Mucosa of rectum (tissue), 2 donors: ENCODE measurements at regions not wholly inside any gene's neighbourhood (a gene's known extent, or its start where the extent isn't known, plus 50 kb on each side); places are given as distances from the start of the nearest gene placed in this dataset.
A peak's percentile ranks its signal among the peaks of the same experiment; 100 is the strongest.

ENCODE experiments used
- H3K27ac ChIP-seq, 2 donors: one replicate each; pipeline ENCODE4 v1.7.0; 2013; ENCODE audit warnings: inconsistent platforms in 2 of 2, low read depth in 2 of 2, low read length in 2 of 2
- H3K27me3 ChIP-seq, 2 donors: one replicate each; pipeline ENCODE4 v1.7.0; 2013; ENCODE audit warnings: low read length in 2 of 2; ENCODE audit not compliant: control insufficient read depth in 2 of 2, insufficient read depth in 2 of 2
- H3K36me3 ChIP-seq, 2 donors: one replicate each; pipeline ENCODE4 v1.7.0; 2013; ENCODE audit warnings: low read length in 2 of 2; ENCODE audit not compliant: control insufficient read depth in 2 of 2, insufficient read depth in 2 of 2
- H3K4me1 ChIP-seq, 2 donors: one replicate each; pipeline ENCODE4 v1.7.0; 2013; ENCODE audit warnings: low read length in 2 of 2, mild to moderate bottlenecking in 1 of 2; ENCODE audit not compliant: control insufficient read depth in 2 of 2, insufficient read depth in 2 of 2
- H3K4me3 ChIP-seq, 2 donors: one replicate each; pipeline ENCODE4 v1.7.0; 2013; ENCODE audit warnings: low read length in 2 of 2
- H3K9ac ChIP-seq, 2 donors: one replicate each; pipeline ENCODE4 v1.7.0; 2013; ENCODE audit warnings: low read length in 2 of 2, low read depth in 1 of 2, mild to moderate bottlenecking in 1 of 2
- H3K9me3 ChIP-seq, 2 donors: one replicate each; pipeline ENCODE4 v1.7.0; 2013; ENCODE audit warnings: low read length in 2 of 2; ENCODE audit not compliant: control insufficient read depth in 2 of 2
- donor health status: healthy.
- donor health status: Normal muscosa, but diverticular disease.

DNA sequence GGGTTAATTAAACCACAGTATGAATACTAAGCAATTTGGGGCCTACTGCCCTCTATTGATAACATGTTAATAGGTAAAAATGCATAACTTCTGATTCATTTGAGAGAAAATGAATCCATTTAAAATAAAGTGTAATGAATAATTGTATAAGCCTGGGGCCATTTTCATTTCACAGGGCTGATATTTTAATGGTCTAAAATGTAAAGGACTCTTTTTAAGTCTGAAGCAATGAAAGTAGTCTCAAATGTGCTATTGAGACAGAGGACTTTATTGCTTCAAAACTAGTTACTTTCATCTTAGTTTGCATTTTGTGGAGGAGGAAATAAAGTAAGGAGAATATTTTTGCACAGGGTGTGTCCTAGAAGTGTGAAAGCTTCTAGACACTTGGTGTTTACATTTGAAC is 155.4 kb downstream of the TLR5 start:
- H3K4me3 ChIP-seq: no peak overlapping the region
- H3K4me1 ChIP-seq: no peaks in the 10 kb centered on the region
- no peaks in the 10 kb centered on the region for H3K9me3 ChIP-seq
- no peak overlapping the region for H3K27ac ChIP-seq
- H3K9ac ChIP-seq: no peak overlapping the region
- no peaks in the 10 kb centered on the region for H3K36me3 ChIP-seq
- no peaks in the 10 kb centered on the region for H3K27me3 ChIP-seq

DNA sequence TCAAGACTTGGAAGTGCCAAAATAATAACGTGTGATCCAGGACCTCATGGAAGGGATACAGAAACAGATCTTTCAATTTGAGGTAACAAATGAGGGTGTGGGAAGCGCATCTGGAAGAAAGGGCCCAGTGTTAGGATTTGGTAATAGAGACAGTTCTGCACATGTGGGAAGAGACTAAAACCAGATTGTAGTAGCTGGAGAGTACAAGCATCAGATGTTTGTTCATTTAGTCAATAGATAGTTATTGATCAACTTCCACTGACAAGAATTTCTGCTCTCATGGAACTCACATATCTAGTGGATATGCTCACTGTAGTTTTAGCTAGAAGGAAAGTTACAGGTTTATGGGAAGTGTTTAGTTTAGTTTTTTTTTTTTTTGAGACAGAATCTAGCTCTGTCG is 153.6 kb downstream of the TLR5 start:
- Histone ChIP-seq H3K9me3 (no peaks in the 10 kb centered on the region), H3K36me3 (no peaks in the 10 kb centered on the region), H3K27ac (no peak overlapping the region)

DNA sequence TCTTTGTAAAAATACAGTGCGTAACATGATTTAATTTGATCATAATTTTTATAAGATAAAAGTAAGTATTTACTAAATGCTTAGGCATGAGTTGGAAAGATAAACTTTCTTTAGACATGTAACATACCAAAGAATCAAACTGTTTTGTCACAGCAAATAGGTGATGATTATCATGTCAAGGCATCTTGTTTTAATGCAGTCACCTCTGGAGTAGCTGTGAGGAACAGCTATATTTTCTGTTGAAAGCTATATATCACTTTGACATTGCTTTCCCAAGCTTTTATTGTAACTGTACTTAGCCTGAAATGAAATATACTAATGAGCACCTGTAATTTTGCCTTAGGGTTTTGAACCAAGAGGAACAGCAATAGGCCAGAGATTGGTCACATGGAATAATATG is 151.9 kb downstream of the TLR5 start:
- no peaks in the 10 kb centered on the region for H3K36me3 ChIP-seq
- H3K9ac ChIP-seq: no peak overlapping the region
- no peak overlapping the region for H3K4me3 ChIP-seq
- no peak overlapping the region for H3K27ac ChIP-seq
- H3K4me1 ChIP-seq: no peaks in the 10 kb centered on the region
- H3K9me3 ChIP-seq: no peaks in the 10 kb centered on the region
- no peaks in the 10 kb centered on the region for H3K27me3 ChIP-seq

More for the DNA sequence above, 153.6 kb downstream of the TLR5 start:
- Histone ChIP-seq H3K9ac (no peak overlapping the region), H3K4me1 (no peaks in the 10 kb centered on the region), H3K27me3 (no peaks in the 10 kb centered on the region), H3K4me3 (no peak overlapping the region)

- H3K36me3 ChIP-seq: no peaks in the 10 kb centered on the region
- no peak overlapping the region for H3K9ac ChIP-seq
- no peaks in the 10 kb centered on the region for H3K9me3 ChIP-seq
- no peak overlapping the region for H3K4me3 ChIP-seq
- no peaks in the 10 kb centered on the region for H3K27me3 ChIP-seq
- H3K4me1 ChIP-seq: no peaks in the 10 kb centered on the region
- no peak overlapping the region for H3K27ac ChIP-seq
Measured at GRCh38 chr1:222991908-222992307, 151.1 kb downstream of the TLR5 start.

- Histone ChIP-seq H3K27ac (no peak overlapping the region), H3K4me1 (no peaks in the 10 kb centered on the region), H3K9me3 (no peaks in the 10 kb centered on the region), H3K4me3 (no peak overlapping the region), H3K9ac (no peak overlapping the region), H3K36me3 (no peaks in the 10 kb centered on the region), H3K27me3 (no peaks in the 10 kb centered on the region)
Measured at GRCh38 chr1:222994511-222995235, 148.4 kb downstream of the TLR5 start.

DNA sequence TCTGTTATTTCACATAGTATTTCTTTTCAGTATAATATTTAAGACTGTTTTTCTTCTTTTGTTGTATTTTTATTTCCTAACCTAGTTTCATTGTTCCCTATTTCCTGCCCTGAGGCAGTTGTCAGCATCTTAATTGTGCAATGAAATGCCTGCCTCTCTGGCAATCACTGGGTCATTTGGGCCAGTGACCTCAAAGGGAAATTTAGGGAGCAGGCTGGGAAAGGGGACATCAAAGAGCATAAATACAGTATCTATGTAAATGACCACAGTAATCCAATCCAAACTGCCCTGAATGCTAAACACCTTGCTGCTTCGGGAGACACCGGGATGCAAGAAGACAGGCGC is 147.8 kb downstream of the TLR5 start:
- H3K4me1 ChIP-seq: no peaks in the 10 kb centered on the region
- no peaks in the 10 kb centered on the region for H3K9me3 ChIP-seq
- H3K4me3 ChIP-seq: no peak overlapping the region
- H3K9ac ChIP-seq: no peak overlapping the region
- no peaks in the 10 kb centered on the region for H3K36me3 ChIP-seq
- H3K27ac ChIP-seq: no peak overlapping the region
- no peaks in the 10 kb centered on the region for H3K27me3 ChIP-seq

- H3K4me3 ChIP-seq: no peak overlapping the region
- no peaks in the 10 kb centered on the region for H3K36me3 ChIP-seq
- H3K27ac ChIP-seq: no peak overlapping the region
- no peaks in the 10 kb centered on the region for H3K27me3 ChIP-seq
- H3K9ac ChIP-seq: no peak overlapping the region
- H3K4me1 ChIP-seq: no peaks in the 10 kb centered on the region
- no peaks in the 10 kb centered on the region for H3K9me3 ChIP-seq
Measured at GRCh38 chr1:222995620-222996309, 147.3 kb downstream of the TLR5 start.

- no peaks in the 10 kb centered on the region for H3K4me1 ChIP-seq
- H3K27ac ChIP-seq: no peak overlapping the region
- H3K36me3 ChIP-seq: no peaks in the 10 kb centered on the region
- H3K27me3 ChIP-seq: no peaks in the 10 kb centered on the region
- no peak overlapping the region for H3K4me3 ChIP-seq
- no peak overlapping the region for H3K9ac ChIP-seq
- H3K9me3 ChIP-seq: no peaks in the 10 kb centered on the region
Measured at GRCh38 chr1:222996310-222996975, 146.6 kb downstream of the TLR5 start.

- H3K36me3 ChIP-seq: peaks cover 3 to 9% of the 10 kb centered on the region in 2 donors
- H3K27ac ChIP-seq: peak overlapping the region; percentile 39 to 57
- H3K9ac ChIP-seq: no peak overlapping the region
Measured at GRCh38 chr1:223000632-223001031, 142.4 kb downstream of the TLR5 start.

More at GRCh38 chr1:223000632-223001031, 142.4 kb downstream of the TLR5 start:
- Histone ChIP-seq H3K9me3 (no peaks in the 10 kb centered on the region), H3K4me1 (no peaks in the 10 kb centered on the region), H3K4me3 (no peak overlapping the region), H3K27me3 (no peaks in the 10 kb centered on the region)
